ENCODE measurements at regions not wholly inside any gene's neighbourhood (a gene's known extent, or its start where the extent isn't known, plus 50 kb on each side); places are given as distances from the start of the nearest gene placed in this dataset.

DNA sequence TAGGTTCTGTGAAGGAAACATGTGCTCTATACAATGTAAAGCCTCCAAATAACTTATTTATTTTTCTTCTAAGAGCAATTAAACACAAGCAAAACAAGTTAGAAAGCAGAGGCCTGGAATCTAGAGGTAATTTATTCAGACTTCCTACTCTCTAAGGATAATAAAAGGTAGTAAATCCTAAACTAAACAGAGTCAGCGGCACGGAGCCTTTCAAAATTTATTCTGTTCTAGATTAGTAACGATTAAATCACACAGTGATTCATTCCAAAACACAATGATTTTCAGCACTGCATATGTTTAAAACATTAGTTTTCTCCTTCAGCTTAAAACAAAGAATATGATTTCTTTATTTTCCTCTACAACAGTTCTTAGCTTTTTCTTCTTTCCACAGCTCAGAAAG is 160.9 kb downstream of the FBXO15 start:
- peaks cover 6% of the 10 kb centered on the region for H3K9me3 Mint-ChIP-seq
- ATAC-seq (ENCODE audit: low read depth) (no peak), DNase-seq (no peak)
- TF ChIP-seq, protein P1, sequence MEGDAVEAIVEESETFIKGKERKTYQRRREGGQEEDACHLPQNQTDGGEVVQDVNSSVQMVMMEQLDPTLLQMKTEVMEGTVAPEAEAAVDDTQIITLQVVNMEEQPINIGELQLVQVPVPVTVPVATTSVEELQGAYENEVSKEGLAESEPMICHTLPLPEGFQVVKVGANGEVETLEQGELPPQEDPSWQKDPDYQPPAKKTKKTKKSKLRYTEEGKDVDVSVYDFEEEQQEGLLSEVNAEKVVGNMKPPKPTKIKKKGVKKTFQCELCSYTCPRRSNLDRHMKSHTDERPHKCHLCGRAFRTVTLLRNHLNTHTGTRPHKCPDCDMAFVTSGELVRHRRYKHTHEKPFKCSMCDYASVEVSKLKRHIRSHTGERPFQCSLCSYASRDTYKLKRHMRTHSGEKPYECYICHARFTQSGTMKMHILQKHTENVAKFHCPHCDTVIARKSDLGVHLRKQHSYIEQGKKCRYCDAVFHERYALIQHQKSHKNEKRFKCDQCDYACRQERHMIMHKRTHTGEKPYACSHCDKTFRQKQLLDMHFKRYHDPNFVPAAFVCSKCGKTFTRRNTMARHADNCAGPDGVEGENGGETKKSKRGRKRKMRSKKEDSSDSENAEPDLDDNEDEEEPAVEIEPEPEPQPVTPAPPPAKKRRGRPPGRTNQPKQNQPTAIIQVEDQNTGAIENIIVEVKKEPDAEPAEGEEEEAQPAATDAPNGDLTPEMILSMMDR (IDR thresholded peaks at IDR 0.05), result no peak
- no peaks in the 10 kb centered on the region for H3K36me3 Mint-ChIP-seq (ENCODE audit: low read depth)
- no peaks in the 10 kb centered on the region for H3K4me1 Mint-ChIP-seq
- POLR2A ChIA-PET, result no interaction called here
- H3K27me3 Mint-ChIP-seq, result no peaks in the 10 kb centered on the region
- no peak overlapping the region for H3K27ac Mint-ChIP-seq
- intact Hi-C loops (cut with micrococcal nuclease), result no loop called here
- H3K4me3 Mint-ChIP-seq, result no peak overlapping the region
- CTCF ChIA-PET, result no interaction called here

DNA sequence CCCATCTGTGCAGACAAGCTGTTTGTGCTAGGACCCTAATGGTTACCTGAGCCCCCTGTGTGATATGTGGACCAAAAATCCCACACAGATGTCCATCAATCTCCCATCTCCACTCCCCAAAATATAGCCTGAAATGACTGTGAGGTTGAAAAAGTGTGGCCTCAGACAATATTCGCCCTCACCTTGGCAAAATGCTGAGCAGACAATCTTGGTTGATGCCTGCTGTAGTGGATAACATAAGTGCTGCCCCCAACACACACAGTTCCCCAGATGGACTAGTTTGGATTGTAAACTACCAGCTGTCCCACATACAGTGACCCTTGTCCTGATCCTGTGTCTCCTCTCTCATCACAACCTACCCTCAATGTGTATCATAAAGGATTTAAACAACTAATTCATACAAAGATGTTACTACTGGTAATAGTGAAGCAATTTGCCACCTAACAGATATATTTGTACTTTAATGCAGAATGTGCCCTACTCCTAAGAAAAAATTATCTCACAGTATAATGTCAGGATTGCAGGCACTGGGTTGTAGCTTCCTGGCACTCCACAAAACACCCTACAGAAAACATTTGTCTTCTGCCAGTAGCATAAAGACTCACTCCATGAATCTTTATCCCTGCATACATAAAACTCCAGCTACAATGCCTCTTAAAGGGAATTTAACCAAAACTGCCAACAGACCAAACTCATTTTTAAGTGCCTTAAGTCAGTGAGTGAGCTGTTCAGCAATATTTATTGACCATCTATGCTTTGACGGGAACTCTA is 161.6 kb downstream of the FBXO15 start:
- Mint-ChIP-seq H3K27ac (no peak overlapping the region), H3K36me3 (ENCODE audit: low read depth) (no peaks in the 10 kb centered on the region), H3K4me1 (no peaks in the 10 kb centered on the region), H3K4me3 (no peak overlapping the region), H3K27me3 (no peaks in the 10 kb centered on the region), H3K9me3 (peaks cover 6% of the 10 kb centered on the region)
- TF ChIP-seq, protein P1 (IDR thresholded peaks at IDR 0.05), result no peak
- intact Hi-C loops (cut with micrococcal nuclease), result no loop called here
- DNase-seq (no peak), ATAC-seq (ENCODE audit: low read depth) (no peak)
- CTCF ChIA-PET, result no interaction called here
- POLR2A ChIA-PET, result no interaction called here

DNA sequence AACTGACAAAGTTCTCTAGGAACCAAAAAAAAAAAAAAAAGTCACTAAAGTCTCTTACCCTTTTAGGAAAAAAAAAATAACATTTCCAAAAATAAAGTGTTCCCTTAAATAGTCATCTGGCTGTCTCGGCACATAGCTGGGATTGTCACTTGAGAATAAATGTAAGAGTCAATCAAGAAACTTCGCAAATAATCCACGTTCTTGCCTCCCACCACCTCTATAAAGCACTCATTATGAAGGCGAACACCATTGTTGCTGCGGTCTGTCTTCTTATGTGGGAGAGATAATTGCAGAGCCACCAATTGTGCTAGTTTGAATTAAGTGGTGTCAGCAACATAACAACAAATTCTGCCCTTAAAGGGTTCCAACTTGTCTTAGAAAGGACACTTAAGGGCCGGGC is 163.7 kb downstream of the FBXO15 start:
- ChIA-PET POLR2A (no interaction called here), CTCF (no interaction called here)
- ATAC-seq (ENCODE audit: low read depth) (no peak), DNase-seq (no peak)
- TF ChIP-seq, protein P1 (IDR thresholded peaks at IDR 0.05), result no peak
- H3K4me3 Mint-ChIP-seq, result no peak overlapping the region
- intact Hi-C loops (cut with micrococcal nuclease), result no loop called here
- H3K4me1 Mint-ChIP-seq, result no peaks in the 10 kb centered on the region
- H3K9me3 Mint-ChIP-seq, result peaks cover 6% of the 10 kb centered on the region
- no peak overlapping the region for H3K27ac Mint-ChIP-seq
- no peaks in the 10 kb centered on the region for H3K36me3 Mint-ChIP-seq (ENCODE audit: low read depth)
- H3K27me3 Mint-ChIP-seq, result no peaks in the 10 kb centered on the region

DNA sequence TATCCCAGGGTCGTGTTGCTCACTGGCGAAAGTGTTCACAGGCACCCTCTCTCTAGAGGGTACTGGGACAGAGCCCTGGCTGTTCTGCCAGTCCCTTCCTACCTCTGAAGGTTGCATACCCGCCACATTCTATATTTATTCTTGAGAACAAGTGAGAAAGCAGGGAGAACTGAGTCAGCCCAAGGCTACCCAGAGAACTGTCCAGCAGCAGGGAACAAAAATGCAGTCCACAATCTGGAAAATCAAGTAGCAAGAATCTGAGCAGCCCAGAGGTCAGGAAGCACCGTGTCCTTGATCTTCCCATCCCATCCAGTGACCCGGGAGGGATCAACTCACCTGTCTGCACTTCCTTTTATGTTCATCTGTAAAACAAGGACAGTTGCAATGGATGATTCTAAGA is 164.1 kb downstream of the FBXO15 start:
- H3K27me3 Mint-ChIP-seq, result no peaks in the 10 kb centered on the region
- H3K4me3 Mint-ChIP-seq, result no peak overlapping the region
- ChIA-PET CTCF (no interaction called here), POLR2A (no interaction called here)
- no peak overlapping the region for H3K27ac Mint-ChIP-seq
- H3K4me1 Mint-ChIP-seq, result no peaks in the 10 kb centered on the region
- TF ChIP-seq, protein P1 (IDR thresholded peaks at IDR 0.05), result no peak
- intact Hi-C loops (cut with micrococcal nuclease), result no loop called here
- no peak for DNase-seq
- H3K36me3 Mint-ChIP-seq (ENCODE audit: low read depth), result no peaks in the 10 kb centered on the region
- no peak for ATAC-seq (ENCODE audit: low read depth)
- H3K9me3 Mint-ChIP-seq, result peaks cover 6% of the 10 kb centered on the region

DNA sequence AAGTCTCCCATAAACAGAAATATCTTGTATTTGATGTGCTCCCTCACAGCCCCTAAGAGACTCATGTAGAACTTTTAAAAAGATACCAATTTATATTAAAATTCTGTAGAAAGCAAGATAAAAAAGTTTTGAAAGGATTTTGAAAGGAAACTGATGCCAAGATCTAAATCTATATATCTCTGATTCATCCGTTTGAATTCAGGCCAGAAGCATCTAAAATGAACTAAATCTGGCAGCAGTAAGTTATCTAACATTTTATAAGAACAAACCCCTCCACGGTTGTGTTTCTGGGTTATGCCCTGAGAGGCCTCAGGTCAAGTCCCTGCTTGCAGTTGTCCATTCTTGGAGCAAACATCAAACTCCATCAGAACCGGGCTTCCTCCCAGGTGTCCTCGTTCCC is 165.8 kb downstream of the FBXO15 start:
- Mint-ChIP-seq H3K9me3 (no peaks in the 10 kb centered on the region), H3K27ac (no peak overlapping the region), H3K4me1 (no peaks in the 10 kb centered on the region), H3K4me3 (no peak overlapping the region), H3K27me3 (peaks cover 2% of the 10 kb centered on the region), H3K36me3 (ENCODE audit: low read depth) (no peaks in the 10 kb centered on the region)
- intact Hi-C loops (cut with micrococcal nuclease), result no loop called here
- ATAC-seq (ENCODE audit: low read depth) (no peak), DNase-seq (no peak)
- POLR2A ChIA-PET, result no interaction called here
- CTCF ChIA-PET, result no interaction called here
- TF ChIP-seq, protein P1 (IDR thresholded peaks at IDR 0.05), result no peak
